GM23248 (cell line): ENCODE measurements at regions not wholly inside any gene's neighbourhood (a gene's known extent, or its start where the extent isn't known, plus 50 kb on each side); places are given as distances from the start of the nearest gene placed in this dataset.

Source experiments
- EZH2 ChIP-seq: fragments of 200-600 bp; sonication (generic); IDR thresholded peaks from 2 replicates; pipeline ENCODE4 v1.6.1; 2018; ENCODE audit warnings: antibody characterized with exemption, mild to moderate bottlenecking; ENCODE audit not compliant: insufficient read depth, poor library complexity, severe bottlenecking
- EZH2phosphoT487 ChIP-seq: fragments of 200-600 bp; sonication (generic); IDR thresholded peaks from 2 replicates; pipeline ENCODE4 v1.6.1; 2018; ENCODE audit warnings: antibody characterized with exemption, moderate library complexity, mild to moderate bottlenecking, low read depth; ENCODE audit not compliant: insufficient read depth

GRCh38 chrX:74133156-74133796, 170.7 kb upstream of the ZCCHC13 start:
- no peak for TF ChIP-seq EZH2phosphoT487
- no peak for TF ChIP-seq EZH2
